HEK293 (cell line): ENCODE measurements at regions not wholly inside any gene's neighbourhood (a gene's known extent, or its start where the extent isn't known, plus 50 kb on each side); places are given as distances from the start of the nearest gene placed in this dataset.

Experiments used
- CTCF ChIA-PET: fragments of 350-600 bp; formaldehyde crosslinking; extraction: SDS; loops from one replicate; lab custom pipeline; 2021; ENCODE audit warnings: antibody characterized with exemption; lab: Yijun Ruan, JAX
- POLR2A ChIA-PET: fragments of 300-600 bp; formaldehyde crosslinking; extraction: SDS; loops from one replicate; lab custom pipeline; 2020; ENCODE audit warnings: antibody characterized with exemption, inconsistent platforms; lab: Yijun Ruan, JAX
- H3K27ac ChIP-seq: fragments of 200-500 bp; sonication (Bioruptor generic); 2 replicates; pipeline ENCODE4 v1.5.1; 2014; ENCODE audit warnings: low read depth, low read length, control low read depth, inconsistent platforms; ENCODE audit errors: extremely low read depth
- H3K36me3 ChIP-seq, 2 experiments: fragments of 200-500 bp in 1 of 2; sonication (Bioruptor generic) in 1 of 2; 1 replicate in 1 of 2; 2 replicates in 1 of 2; pipeline ENCODE4 v1.5.1; 2014 to 2017; ENCODE audit warnings: inconsistent platforms in 2 of 2, low read length in 2 of 2; ENCODE audit not compliant: control insufficient read depth in 2 of 2, insufficient read depth in 1 of 2
- H3K4me1 ChIP-seq: fragments of 200-500 bp; sonication (Bioruptor generic); 2 replicates; pipeline ENCODE4 v1.5.1; 2014; ENCODE audit warnings: mild to moderate bottlenecking, low read length, inconsistent platforms; ENCODE audit not compliant: control insufficient read depth, insufficient read depth
- H3K4me3 ChIP-seq: 2 replicates; pipeline ENCODE4 v1.5.1; 2011; ENCODE audit warnings: low read depth, mild to moderate bottlenecking, control low read depth, low read length, moderate library complexity
- H3K9me3 ChIP-seq: fragments of 200-500 bp; sonication (Bioruptor generic); 2 replicates; pipeline ENCODE4 v1.5.1; 2014; ENCODE audit warnings: low read depth, low read length, inconsistent platforms; ENCODE audit not compliant: control insufficient read depth, insufficient read depth
- EGR2 ChIP-seq: fragments of 450-650 bp; formaldehyde crosslinking; IDR thresholded peaks from 2 replicates; pipeline ENCODE4 v1.5.1; 2016; ENCODE audit warnings: low read depth, missing biosample characterization, missing genetic modification characterization
- IKZF3 ChIP-seq: fragments of 450-650 bp; IDR thresholded peaks from 2 replicates; pipeline ENCODE4 v1.5.0; 2018; ENCODE audit warnings: missing biosample characterization, mild to moderate bottlenecking, missing genetic modification characterization, moderate library complexity
- SCRT2 ChIP-seq: fragments of 450-650 bp; formaldehyde crosslinking; IDR thresholded peaks from 2 replicates; pipeline ENCODE4 v1.5.1; 2016; ENCODE audit warnings: missing biosample characterization, missing genetic modification characterization
- SETDB1 ChIP-seq: IDR thresholded peaks from one replicate; pipeline ENCODE4 v1.6.1; 2017; ENCODE audit warnings: mild to moderate bottlenecking, low read length, moderate library complexity, mixed read lengths; ENCODE audit not compliant: insufficient read length
- WT1 ChIP-seq: fragments of 450-650 bp; formaldehyde crosslinking; IDR thresholded peaks from 2 replicates; pipeline ENCODE4 v1.5.1; 2016; ENCODE audit warnings: missing biosample characterization, missing genetic modification characterization
- ZNF121 ChIP-seq: fragments of 450-650 bp; formaldehyde crosslinking; IDR thresholded peaks from 2 replicates; pipeline ENCODE4 v1.5.1; 2016; ENCODE audit warnings: missing biosample characterization, missing genetic modification characterization
- ZNF214 ChIP-seq: fragments of 450-650 bp; formaldehyde crosslinking; IDR thresholded peaks from 2 replicates; pipeline ENCODE4 v1.5.1; 2017; ENCODE audit warnings: missing biosample characterization, mild to moderate bottlenecking, missing genetic modification characterization, borderline replicate concordance
- ZNF23 ChIP-seq: fragments of 450-650 bp; formaldehyde crosslinking; IDR thresholded peaks from 2 replicates; pipeline ENCODE4 v1.5.1; 2016; ENCODE audit warnings: missing biosample characterization, missing genetic modification characterization, borderline replicate concordance
- ZNF426 ChIP-seq: fragments of 450-650 bp; formaldehyde crosslinking; IDR thresholded peaks from 2 replicates; pipeline ENCODE4 v1.5.1; 2017; ENCODE audit warnings: missing biosample characterization, missing genetic modification characterization, mild to moderate bottlenecking, inconsistent platforms, moderate library complexity
- ZNF585B ChIP-seq: fragments of 450-650 bp; formaldehyde crosslinking; IDR thresholded peaks from 2 replicates; pipeline ENCODE4 v1.5.1; 2016; ENCODE audit warnings: missing biosample characterization, missing genetic modification characterization
- ZNF626 ChIP-seq: fragments of 450-650 bp; sonication (Bioruptor Pico); formaldehyde crosslinking; IDR thresholded peaks from 2 replicates; pipeline ENCODE4 v1.5.1; 2018; ENCODE audit warnings: missing biosample characterization, missing genetic modification characterization, inconsistent platforms
- ZNF629 ChIP-seq: fragments of 450-650 bp; formaldehyde crosslinking; IDR thresholded peaks from 2 replicates; pipeline ENCODE4 v1.5.1; 2017; ENCODE audit warnings: missing biosample characterization, missing genetic modification characterization
- ZNF768 ChIP-seq: fragments of 450-650 bp; formaldehyde crosslinking; IDR thresholded peaks from 2 replicates; pipeline ENCODE4 v1.5.1; 2018; ENCODE audit warnings: missing biosample characterization, mild to moderate bottlenecking, missing genetic modification characterization
- ZNF777 ChIP-seq: fragments of 450-650 bp; formaldehyde crosslinking; IDR thresholded peaks from 2 replicates; pipeline ENCODE4 v1.5.1; 2017; ENCODE audit warnings: missing biosample characterization, missing genetic modification characterization, borderline replicate concordance
- ZNF837 ChIP-seq: fragments of 450-650 bp; formaldehyde crosslinking; IDR thresholded peaks from 2 replicates; pipeline ENCODE4 v1.5.1; 2016; ENCODE audit warnings: missing biosample characterization, missing genetic modification characterization
- TF ChIP-seq, protein P1 (sequence below): fragments of 450-650 bp; formaldehyde crosslinking; IDR thresholded peaks from 2 replicates; pipeline ENCODE4 v1.5.1; 2016; ENCODE audit warnings: missing biosample characterization, missing genetic modification characterization
- TF ChIP-seq, protein P2 (sequence below): fragments of 450-650 bp; formaldehyde crosslinking; IDR thresholded peaks from 2 replicates; pipeline ENCODE4 v1.5.1; 2016; ENCODE audit warnings: missing biosample characterization, missing genetic modification characterization
- TF ChIP-seq, protein P3 (sequence below): fragments of 450-650 bp; formaldehyde crosslinking; IDR thresholded peaks from 2 replicates; pipeline ENCODE4 v1.5.1; 2016; ENCODE audit warnings: missing biosample characterization, missing genetic modification characterization
- TF ChIP-seq, protein P4 (sequence below): fragments of 450-650 bp; formaldehyde crosslinking; IDR thresholded peaks from 2 replicates; pipeline ENCODE4 v1.5.1; 2017; ENCODE audit warnings: missing biosample characterization, missing genetic modification characterization
- TF ChIP-seq, protein P5 (sequence below): fragments of 450-650 bp; formaldehyde crosslinking; IDR thresholded peaks from 2 replicates; pipeline ENCODE4 v1.5.1; 2016; ENCODE audit warnings: missing biosample characterization, missing genetic modification characterization
- TF ChIP-seq, protein P6 (sequence below): fragments of 450-650 bp; IDR thresholded peaks from 2 replicates; pipeline ENCODE4 v1.5.1; 2018; ENCODE audit warnings: missing biosample characterization, mild to moderate bottlenecking, missing genetic modification characterization

DNA sequence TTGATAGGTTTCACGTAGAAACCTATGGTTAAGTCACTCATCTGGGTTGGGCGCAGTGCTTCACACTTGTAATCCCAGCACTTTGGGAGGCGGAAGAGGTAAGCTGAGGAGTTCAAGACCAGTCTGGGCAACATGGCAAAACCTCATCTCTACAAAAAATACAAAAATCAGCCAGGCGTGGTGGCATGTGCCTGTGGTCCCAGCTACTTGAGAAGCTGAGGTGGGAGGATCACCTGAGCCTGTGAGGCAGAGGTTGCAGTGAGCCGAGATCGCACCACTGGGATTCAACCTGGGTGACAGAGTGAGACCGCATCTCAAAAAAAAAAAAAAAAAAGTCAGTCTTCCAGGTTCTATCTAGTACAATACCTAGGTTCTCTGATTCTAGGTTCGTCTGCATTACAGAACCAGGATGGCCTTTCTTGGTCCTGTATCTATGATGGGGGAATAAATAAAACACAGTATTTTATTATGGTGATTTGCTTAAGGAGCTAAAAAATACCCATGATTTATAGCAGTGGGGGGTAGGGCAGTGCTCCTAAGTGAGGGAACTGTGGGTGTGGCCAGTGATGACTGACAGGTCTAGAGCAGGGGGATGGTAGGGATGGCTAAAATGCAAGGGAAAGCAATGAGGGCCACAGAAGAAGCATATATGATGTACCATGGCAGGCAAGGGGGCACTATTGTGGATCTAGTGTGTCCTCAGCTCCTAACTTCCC is 65.5 kb upstream of the NUP160 start:
- ChIA-PET POLR2A (interaction anchor here (0.7 kb wide), 1 partner anchor 9 kb away, joined by 5 read pairs; no protein-coding TSS in a partner anchor), CTCF (no interaction called here)
- Histone ChIP-seq H3K27ac (no peak overlapping the region), H3K36me3 (no peaks in the 10 kb centered on the region), H3K9me3 (no peaks in the 10 kb centered on the region), H3K4me3 (no peak overlapping the region), H3K4me1 (no peaks in the 10 kb centered on the region; the same call in 1 of the 2 replicates)
- TF ChIP-seq, protein P1, sequence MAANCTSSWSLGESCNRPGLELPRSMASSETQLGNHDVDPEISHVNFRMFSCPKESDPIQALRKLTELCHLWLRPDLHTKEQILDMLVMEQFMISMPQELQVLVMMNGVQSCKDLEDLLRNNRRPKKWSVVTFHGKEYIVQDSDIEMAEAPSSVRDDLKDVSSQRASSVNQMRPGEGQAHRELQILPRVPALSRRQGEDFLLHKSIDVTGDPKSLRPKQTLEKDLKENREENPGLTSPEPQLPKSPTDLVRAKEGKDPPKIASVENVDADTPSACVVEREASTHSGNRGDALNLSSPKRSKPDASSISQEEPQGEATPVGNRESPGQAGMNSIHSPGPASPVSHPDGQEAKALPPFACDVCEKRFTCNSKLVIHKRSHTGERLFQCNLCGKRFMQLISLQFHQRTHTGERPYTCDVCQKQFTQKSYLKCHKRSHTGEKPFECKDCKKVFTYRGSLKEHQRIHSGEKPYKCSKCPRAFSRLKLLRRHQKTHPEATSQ, result no peak
- peak; percentile 39; the same call in 1 of the 2 replicates for TF ChIP-seq SCRT2 (tag by site-specific recombination)

DNA sequence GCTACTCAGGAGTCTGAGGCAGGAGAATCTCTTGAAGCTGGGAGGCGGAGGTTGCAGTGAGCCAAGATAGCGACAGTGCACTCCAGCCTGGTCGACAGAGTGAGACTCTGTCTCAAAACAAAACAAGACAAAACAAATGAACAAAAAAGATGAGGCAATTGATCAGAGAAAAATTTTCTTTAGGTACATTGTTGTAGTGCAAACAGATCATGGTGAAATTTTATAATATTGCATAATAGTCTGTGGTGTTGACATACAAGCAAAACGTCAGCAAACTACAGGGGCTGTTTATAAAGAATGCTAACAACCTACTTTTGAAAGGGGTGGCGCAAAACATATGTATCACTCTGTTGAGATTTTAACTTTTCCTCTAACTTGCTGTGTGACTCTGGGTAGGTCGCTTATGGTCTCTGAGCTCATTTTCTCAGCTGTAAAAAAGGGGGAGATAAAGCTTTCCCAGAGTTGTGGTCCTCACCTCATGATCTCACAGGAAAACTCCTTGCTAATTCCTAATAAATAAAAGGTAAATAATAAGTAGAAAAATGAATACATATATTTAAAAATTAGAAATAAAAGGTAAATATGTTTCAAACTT is 64.8 kb upstream of the NUP160 start:
- 0 out of 2 replicates have a peak, but pooled peaks have one; percentile 11 for TF ChIP-seq ZNF768 (tag by site-specific recombination)
- TF ChIP-seq ZNF426 (tag by site-specific recombination), result no peak
- Histone ChIP-seq H3K27ac (no peak overlapping the region), H3K9me3 (no peaks in the 10 kb centered on the region), H3K4me1 (no peaks in the 10 kb centered on the region; the same call in 1 of the 2 replicates), H3K36me3 (no peaks in the 10 kb centered on the region), H3K4me3 (no peak overlapping the region)
- ChIA-PET POLR2A (no interaction called here), CTCF (no interaction called here)

DNA sequence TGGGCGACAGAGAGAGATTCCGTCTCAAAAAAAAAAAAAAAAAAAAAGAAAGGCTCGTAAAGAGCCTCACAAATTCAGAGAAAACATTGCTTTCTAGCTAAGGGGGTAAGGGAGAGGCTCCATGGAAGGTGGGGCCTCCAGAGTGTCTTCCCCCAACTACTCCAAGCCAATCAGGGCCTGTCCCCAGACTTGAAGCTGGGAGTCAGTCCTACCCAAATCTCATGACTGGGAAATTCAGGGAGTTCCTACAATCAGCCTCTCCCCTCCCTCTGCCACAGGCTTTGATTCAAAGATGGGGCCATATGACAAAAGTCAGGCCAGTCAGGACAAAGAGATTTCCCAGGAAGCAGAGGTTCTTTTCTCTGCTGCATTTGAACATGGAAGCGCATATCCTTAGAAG is 63.0 kb upstream of the NUP160 start:
- ChIA-PET CTCF (no interaction called here), POLR2A (no interaction called here)
- Histone ChIP-seq H3K36me3 (no peaks in the 10 kb centered on the region), H3K9me3 (no peaks in the 10 kb centered on the region), H3K27ac (no peak overlapping the region), H3K4me3 (no peak overlapping the region), H3K4me1 (no peaks in the 10 kb centered on the region)
- TF ChIP-seq ZNF777 (tag by site-specific recombination) (no peak), IKZF3 (tag by site-specific recombination) (no peak), ZNF23 (no peak), ZNF121 (tag by site-specific recombination) (no peak), ZNF629 (no peak), WT1 (tag by site-specific recombination) (no peak), ZNF214 (no peak), EGR2 (no peak), ZNF837 (tag by site-specific recombination) (no peak), SETDB1 (no peak), ZNF626 (no peak), ZNF585B (tag by site-specific recombination) (no peak)
- TF ChIP-seq, protein P2, sequence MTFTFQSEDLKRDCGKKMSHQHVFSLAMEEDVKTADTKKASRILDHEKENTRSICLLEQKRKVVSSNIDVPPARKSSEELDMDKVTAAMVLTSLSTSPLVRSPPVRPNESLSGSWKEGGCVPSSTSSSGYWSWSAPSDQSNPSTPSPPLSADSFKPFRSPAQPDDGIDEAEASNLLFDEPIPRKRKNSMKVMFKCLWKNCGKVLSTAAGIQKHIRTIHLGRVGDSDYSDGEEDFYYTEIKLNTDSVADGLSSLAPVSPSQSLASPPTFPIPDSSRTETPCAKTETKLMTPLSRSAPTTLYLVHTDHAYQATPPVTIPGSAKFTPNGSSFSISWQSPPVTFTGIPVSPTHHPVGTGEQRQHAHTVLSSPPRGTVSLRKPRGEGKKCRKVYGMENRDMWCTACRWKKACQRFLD (tag by site-specific recombination), result no peak
- TF ChIP-seq, protein P3, sequence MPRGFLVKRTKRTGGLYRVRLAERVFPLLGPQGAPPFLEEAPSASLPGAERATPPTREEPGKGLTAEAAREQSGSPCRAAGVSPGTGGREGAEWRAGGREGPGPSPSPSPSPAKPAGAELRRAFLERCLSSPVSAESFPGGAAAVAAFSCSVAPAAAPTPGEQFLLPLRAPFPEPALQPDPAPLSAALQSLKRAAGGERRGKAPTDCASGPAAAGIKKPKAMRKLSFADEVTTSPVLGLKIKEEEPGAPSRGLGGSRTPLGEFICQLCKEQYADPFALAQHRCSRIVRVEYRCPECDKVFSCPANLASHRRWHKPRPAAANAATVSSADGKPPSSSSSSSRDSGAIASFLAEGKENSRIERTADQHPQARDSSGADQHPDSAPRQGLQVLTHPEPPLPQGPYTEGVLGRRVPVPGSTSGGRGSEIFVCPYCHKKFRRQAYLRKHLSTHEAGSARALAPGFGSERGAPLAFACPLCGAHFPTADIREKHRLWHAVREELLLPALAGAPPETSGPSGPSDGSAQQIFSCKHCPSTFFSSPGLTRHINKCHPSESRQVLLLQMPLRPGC, result no peak
- TF ChIP-seq, protein P4, sequence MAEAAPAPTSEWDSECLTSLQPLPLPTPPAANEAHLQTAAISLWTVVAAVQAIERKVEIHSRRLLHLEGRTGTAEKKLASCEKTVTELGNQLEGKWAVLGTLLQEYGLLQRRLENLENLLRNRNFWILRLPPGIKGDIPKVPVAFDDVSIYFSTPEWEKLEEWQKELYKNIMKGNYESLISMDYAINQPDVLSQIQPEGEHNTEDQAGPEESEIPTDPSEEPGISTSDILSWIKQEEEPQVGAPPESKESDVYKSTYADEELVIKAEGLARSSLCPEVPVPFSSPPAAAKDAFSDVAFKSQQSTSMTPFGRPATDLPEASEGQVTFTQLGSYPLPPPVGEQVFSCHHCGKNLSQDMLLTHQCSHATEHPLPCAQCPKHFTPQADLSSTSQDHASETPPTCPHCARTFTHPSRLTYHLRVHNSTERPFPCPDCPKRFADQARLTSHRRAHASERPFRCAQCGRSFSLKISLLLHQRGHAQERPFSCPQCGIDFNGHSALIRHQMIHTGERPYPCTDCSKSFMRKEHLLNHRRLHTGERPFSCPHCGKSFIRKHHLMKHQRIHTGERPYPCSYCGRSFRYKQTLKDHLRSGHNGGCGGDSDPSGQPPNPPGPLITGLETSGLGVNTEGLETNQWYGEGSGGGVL (tag by site-specific recombination), result no peak
- TF ChIP-seq, protein P5, sequence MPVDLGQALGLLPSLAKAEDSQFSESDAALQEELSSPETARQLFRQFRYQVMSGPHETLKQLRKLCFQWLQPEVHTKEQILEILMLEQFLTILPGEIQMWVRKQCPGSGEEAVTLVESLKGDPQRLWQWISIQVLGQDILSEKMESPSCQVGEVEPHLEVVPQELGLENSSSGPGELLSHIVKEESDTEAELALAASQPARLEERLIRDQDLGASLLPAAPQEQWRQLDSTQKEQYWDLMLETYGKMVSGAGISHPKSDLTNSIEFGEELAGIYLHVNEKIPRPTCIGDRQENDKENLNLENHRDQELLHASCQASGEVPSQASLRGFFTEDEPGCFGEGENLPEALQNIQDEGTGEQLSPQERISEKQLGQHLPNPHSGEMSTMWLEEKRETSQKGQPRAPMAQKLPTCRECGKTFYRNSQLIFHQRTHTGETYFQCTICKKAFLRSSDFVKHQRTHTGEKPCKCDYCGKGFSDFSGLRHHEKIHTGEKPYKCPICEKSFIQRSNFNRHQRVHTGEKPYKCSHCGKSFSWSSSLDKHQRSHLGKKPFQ (tag by site-specific recombination), result no peak
- TF ChIP-seq, protein P6, sequence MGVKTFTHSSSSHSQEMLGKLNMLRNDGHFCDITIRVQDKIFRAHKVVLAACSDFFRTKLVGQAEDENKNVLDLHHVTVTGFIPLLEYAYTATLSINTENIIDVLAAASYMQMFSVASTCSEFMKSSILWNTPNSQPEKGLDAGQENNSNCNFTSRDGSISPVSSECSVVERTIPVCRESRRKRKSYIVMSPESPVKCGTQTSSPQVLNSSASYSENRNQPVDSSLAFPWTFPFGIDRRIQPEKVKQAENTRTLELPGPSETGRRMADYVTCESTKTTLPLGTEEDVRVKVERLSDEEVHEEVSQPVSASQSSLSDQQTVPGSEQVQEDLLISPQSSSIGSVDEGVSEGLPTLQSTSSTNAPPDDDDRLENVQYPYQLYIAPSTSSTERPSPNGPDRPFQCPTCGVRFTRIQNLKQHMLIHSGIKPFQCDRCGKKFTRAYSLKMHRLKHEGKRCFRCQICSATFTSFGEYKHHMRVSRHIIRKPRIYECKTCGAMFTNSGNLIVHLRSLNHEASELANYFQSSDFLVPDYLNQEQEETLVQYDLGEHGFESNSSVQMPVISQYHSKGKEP (tag by site-specific recombination), result no peak
